UCSD-AML1 (cell line): ENCODE measurements at regions not wholly inside any gene's neighbourhood (a gene's known extent, or its start where the extent isn't known, plus 50 kb on each side); places are given as distances from the start of the nearest gene placed in this dataset.
"Not testable (repeated sequence)": the region's sequence is repeated elsewhere in the genome, so short reads cannot be mapped to it uniquely, and the experiment has no call there.

Source experiments
- DNase-seq: peaks from one replicate; lab custom pipeline; 2025; ENCODE audit not compliant: unreplicated experiment; lab: John Stamatoyannopoulos, UW

- DNase-seq = no peak
Measured at GRCh38 chr5:174612686-174613085, 111.7 kb upstream of the MSX2 start.

GRCh38 chr5:174614500-174615135, 109.8 kb upstream of the MSX2 start:
- no peak for DNase-seq

DNA sequence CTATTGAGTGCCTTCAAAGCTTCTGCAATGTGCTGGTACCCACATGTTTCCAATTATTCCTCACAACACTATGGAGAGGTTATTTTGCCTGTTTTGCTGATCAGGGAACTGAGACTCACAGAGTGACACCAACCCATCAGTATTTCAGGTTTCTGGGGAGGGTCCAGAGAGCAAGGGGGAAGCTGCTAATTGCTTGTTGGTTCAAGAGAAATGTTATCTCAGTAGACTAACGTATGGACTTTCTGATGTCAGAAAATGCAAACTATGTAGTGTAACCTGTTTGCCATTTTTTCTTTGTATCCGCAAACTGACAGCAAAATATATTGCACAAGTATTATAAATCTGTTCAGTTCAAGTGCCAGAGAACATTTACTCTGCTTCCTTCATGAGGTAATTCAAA, 108.3 kb upstream of the MSX2 start:
- DNase-seq = no peak

DNA sequence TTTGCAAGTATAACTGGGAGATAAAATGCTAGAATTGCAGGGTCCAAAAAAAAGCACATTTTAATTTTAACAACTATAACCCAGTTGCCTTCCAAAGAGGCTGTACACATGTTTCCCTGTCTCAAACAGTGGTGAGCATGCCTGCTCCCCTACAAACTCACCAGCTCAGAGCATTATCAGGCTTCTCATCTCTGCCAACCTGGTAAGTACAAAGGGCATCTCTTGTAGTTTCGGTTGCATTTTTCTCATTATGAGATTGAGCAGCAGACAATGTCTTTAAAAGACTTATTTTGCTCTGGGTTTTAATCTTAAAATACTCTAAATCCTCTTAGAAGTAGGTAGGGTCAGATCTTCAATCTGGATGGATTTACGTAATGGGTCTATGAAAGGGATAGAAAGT, 107.1 kb upstream of the MSX2 start:
- DNase-seq = no peak

GRCh38 chr5:174617910-174618309, 106.5 kb upstream of the MSX2 start:
- DNase-seq = no peak

DNA sequence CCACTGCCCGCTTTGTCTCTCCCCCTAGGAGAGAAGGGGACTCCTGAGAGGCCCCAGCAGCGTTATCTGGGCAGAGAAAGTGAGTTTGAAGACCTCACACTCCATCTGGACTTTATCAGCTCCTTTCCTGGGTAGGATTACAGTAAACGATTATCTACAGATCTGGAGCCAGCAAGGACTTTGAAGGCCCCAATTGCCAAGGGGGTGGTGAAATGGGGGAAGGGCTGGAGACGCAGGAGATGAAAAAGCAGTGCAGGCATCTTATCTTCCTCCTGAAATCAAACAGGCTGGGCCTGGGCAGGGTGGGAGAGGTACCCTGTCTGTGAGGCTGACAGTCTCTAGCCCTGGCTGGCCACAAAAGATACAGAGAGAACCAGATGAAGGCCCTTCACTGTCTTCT, 105.8 kb upstream of the MSX2 start:
- DNase-seq = no peak

- no peak for DNase-seq
Measured at GRCh38 chr5:174622067-174622466, 102.3 kb upstream of the MSX2 start.

- DNase-seq = no peak
Measured at GRCh38 chr5:174623018-174623417, 101.4 kb upstream of the MSX2 start.

- no peak for DNase-seq
Measured at GRCh38 chr5:174623433-174624019, 100.9 kb upstream of the MSX2 start.

- DNase-seq = no peak
Measured at GRCh38 chr5:174624733-174625522, 99.5 kb upstream of the MSX2 start.

GRCh38 chr5:174625591-174626350, 98.6 kb upstream of the MSX2 start:
- DNase-seq = no peak

- no peak for DNase-seq
Measured at GRCh38 chr5:174626369-174626920, 97.9 kb upstream of the MSX2 start.

GRCh38 chr5:174636094-174636493, 88.3 kb upstream of the MSX2 start:
- DNase-seq = no peak

DNA sequence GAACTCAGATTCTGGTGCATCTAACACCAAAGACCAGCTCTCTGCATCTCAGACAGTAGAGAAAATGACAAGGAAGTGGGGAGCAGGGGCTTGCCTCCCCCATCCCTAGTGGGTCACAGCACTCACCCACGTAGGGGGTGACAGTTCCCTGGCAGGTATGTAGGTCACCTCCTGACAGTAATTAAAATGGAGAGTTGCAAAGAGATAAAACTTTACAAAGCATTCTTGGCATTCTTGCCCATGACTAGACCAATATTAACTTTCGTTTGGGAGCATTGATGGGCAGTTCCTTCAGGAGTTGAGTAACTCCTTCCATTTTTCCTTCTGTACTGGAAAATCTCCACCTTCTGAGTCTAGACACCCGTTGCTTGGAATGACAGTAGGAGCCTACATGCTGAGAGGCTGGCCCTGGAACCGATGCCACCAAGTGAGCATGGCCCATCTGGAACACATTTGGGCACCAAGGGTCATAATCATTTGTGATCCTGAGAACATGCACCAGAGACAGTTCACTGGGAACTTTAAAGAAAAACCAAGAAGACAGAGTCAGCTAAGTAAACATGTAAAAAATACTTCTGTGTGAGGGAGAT, 81.5 kb upstream of the MSX2 start:
- DNase-seq = no peak

DNA sequence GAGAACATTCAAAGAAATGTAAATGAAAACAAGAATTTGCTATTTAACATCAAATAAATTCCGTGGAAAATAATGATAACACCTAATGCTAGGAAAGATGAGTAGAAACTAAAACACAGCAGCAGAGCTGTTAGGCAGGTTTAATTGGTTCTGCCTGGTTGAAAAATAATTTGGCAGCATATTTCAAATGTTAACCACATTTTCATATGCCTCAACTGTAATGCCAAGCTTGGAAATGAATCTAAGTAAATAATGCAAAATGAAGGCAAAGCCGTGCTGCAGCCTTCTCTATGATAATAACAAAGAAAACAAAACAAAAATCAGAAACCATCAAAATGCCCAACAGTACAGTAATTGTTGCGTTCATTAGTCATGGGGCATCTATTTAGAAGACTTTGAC, 79.9 kb upstream of the MSX2 start:
- DNase-seq = no peak

DNA sequence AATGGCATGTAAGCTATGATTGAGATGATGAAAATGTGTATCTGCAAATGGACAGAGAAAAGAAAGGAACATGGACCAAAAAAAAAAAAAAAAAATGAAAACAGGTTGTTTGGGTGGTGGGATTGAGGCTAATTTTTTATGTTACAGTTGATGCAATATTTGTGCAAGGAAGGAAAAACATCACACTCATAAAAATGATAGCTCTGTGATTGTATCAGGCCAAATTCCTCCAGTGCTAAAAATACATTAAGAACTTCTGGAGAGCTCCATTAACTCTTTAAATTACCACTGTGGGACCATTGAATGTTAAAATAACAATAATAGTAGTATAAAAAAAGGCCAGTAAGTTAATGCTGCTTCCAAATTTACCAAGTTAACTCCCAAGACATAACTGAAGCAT, 79.5 kb upstream of the MSX2 start:
- no peak for DNase-seq

- no peak for DNase-seq
Measured at GRCh38 chr5:174645677-174646076, 78.7 kb upstream of the MSX2 start.

- DNase-seq = not testable (repeated sequence)
Measured at GRCh38 chr5:174648618-174649017, 75.8 kb upstream of the MSX2 start.

GRCh38 chr5:174649391-174649790, 75.0 kb upstream of the MSX2 start:
- DNase-seq = no peak

DNA sequence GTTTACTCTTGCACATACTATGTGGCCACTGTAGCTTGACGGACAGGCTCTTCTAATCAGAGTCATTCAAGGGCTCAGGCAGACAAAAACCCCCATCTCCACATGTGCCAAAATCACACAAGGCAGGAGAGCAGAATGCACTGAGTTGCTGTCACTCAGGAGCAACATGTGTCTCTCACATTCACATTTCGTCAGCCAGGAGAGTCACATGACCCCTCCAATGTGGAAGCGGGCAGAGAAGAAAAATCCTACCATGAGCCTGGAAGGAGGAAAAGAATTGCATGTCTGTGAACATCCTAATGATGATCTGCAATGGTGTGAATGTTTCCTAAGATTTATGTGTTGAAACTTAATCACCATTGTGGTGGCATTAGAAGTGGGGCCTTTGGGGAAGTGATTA, 69.9 kb upstream of the MSX2 start:
- no peak for DNase-seq

DNA sequence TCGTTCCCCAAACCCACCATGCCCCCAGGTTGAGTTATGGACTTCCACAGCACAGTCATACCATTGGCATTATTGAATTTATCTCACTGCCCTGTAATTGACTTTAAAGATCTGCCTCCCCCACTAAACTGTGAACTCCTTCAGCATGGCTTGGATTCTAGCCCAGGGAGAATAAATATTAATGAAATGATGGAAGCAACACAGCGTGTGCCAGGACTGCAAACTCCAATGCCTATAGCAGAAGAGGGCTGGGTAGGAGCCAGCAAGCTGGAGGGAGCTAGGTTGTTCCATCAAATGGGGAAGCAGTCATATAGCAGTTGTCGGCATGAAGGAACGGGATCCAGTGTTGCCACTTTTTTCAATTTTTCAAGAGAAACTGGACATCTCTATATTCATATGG, 69.0 kb upstream of the MSX2 start:
- no peak for DNase-seq
